H9 (cell line): ENCODE measurements at regions not wholly inside any gene's neighbourhood (a gene's known extent, or its start where the extent isn't known, plus 50 kb on each side); places are given as distances from the start of the nearest gene placed in this dataset.

Experiments used
- DNase-seq: peaks from one replicate; pipeline ENCODE4 v3.0.0-alpha.2; 2017
- H2AFZ ChIP-seq: one replicate; pipeline ENCODE4 v1.6.1; 2013; ENCODE audit warnings: mild to moderate bottlenecking, low read length, control low read depth, moderate library complexity
- H2AK5ac ChIP-seq: 2 replicates; pipeline ENCODE4 v1.6.1; 2013; ENCODE audit warnings: low read length, control low read depth, mixed read lengths; ENCODE audit not compliant: insufficient read length
- H2BK120ac ChIP-seq: one replicate; pipeline ENCODE4 v1.6.1; 2013; ENCODE audit warnings: low read depth, mild to moderate bottlenecking, low read length, control low read depth, inconsistent platforms; ENCODE audit not compliant: poor library complexity, severe bottlenecking
- H2BK12ac ChIP-seq: 2 replicates; pipeline ENCODE4 v1.6.1; 2013; ENCODE audit warnings: low read length, control low read depth, mixed read lengths, low read depth; ENCODE audit not compliant: insufficient read length
- H2BK15ac ChIP-seq: 2 replicates; pipeline ENCODE4 v1.6.1; 2013; ENCODE audit warnings: low read depth, low read length, control low read depth
- H2BK20ac ChIP-seq: one replicate; pipeline ENCODE4 v1.6.1; 2013; ENCODE audit warnings: low read depth, mild to moderate bottlenecking, low read length, control low read depth, inconsistent platforms; ENCODE audit not compliant: poor library complexity, severe bottlenecking
- H2BK5ac ChIP-seq: 2 replicates; pipeline ENCODE4 v1.6.1; 2013; ENCODE audit warnings: low read length, control low read depth, mixed read lengths; ENCODE audit not compliant: insufficient read length
- H3K14ac ChIP-seq: 2 replicates; pipeline ENCODE4 v1.6.1; 2013; ENCODE audit warnings: low read length, control low read depth; ENCODE audit not compliant: insufficient read depth
- H3K18ac ChIP-seq: 2 replicates; pipeline ENCODE4 v1.6.1; 2013; ENCODE audit warnings: low read depth, mild to moderate bottlenecking, mixed read lengths, low read length, control low read depth; ENCODE audit not compliant: insufficient read length
- H3K23ac ChIP-seq: 2 replicates; pipeline ENCODE4 v1.6.1; 2013; ENCODE audit warnings: low read length, control low read depth, mixed read lengths, low read depth; ENCODE audit not compliant: insufficient read length
- H3K23me2 ChIP-seq: 2 replicates; pipeline ENCODE4 v1.6.1; 2013; ENCODE audit warnings: low read depth, mild to moderate bottlenecking, mixed read lengths, low read length, control low read depth; ENCODE audit not compliant: insufficient read length, poor library complexity, severe bottlenecking
- H3K27ac ChIP-seq: 2 replicates; pipeline ENCODE4 v1.5.1; 2013; ENCODE audit warnings: low read length, control low read depth, mixed read lengths, low read depth; ENCODE audit not compliant: insufficient read length
- H3K27me3 ChIP-seq: 2 replicates; pipeline ENCODE4 v1.6.1; 2013; ENCODE audit warnings: low read length, control low read depth, inconsistent platforms; ENCODE audit not compliant: insufficient read depth
- H3K4ac ChIP-seq: 2 replicates; pipeline ENCODE4 v1.6.1; 2013; ENCODE audit warnings: low read depth, mild to moderate bottlenecking, control low read depth, inconsistent platforms, low read length, moderate library complexity
- H3K4me1 ChIP-seq: 2 replicates; pipeline ENCODE4 v1.6.1; 2013; ENCODE audit warnings: low read length, control low read depth, inconsistent platforms; ENCODE audit not compliant: insufficient read depth
- H3K4me2 ChIP-seq: 2 replicates; pipeline ENCODE4 v1.6.1; 2013; ENCODE audit warnings: low read length, control low read depth, mixed read lengths; ENCODE audit not compliant: insufficient read length, insufficient read depth
- H3K56ac ChIP-seq: 2 replicates; pipeline ENCODE4 v1.6.1; 2013; ENCODE audit warnings: low read depth, mild to moderate bottlenecking, mixed read lengths, low read length, control low read depth; ENCODE audit not compliant: insufficient read length
- H3K79me1 ChIP-seq: 2 replicates; pipeline ENCODE4 v1.6.1; 2013; ENCODE audit warnings: low read depth, mild to moderate bottlenecking, moderate library complexity, low read length, control low read depth, inconsistent platforms; ENCODE audit not compliant: insufficient read depth, poor library complexity, severe bottlenecking
- H3K79me2 ChIP-seq: 2 replicates; pipeline ENCODE4 v1.6.1; 2013; ENCODE audit warnings: low read length, control low read depth, inconsistent platforms; ENCODE audit not compliant: insufficient read depth
- H3K9ac ChIP-seq: 2 replicates; pipeline ENCODE4 v1.6.1; 2013; ENCODE audit warnings: low read length, control low read depth, mixed read lengths; ENCODE audit not compliant: insufficient read length; ENCODE audit errors: extremely low read depth
- H3K9me3 ChIP-seq: one replicate; pipeline ENCODE4 v1.6.1; 2013; ENCODE audit warnings: low read depth, low read length, inconsistent platforms; ENCODE audit not compliant: control insufficient read depth
- H3T11ph ChIP-seq: one replicate; pipeline ENCODE4 v1.6.1; 2013; ENCODE audit warnings: mild to moderate bottlenecking, low read length, control low read depth, inconsistent platforms
- H4K20me1 ChIP-seq: one replicate; pipeline ENCODE4 v1.6.1; 2013; ENCODE audit not compliant: control insufficient read depth, insufficient read length, insufficient read depth
- H4K5ac ChIP-seq: 2 replicates; pipeline ENCODE4 v1.6.1; 2013; ENCODE audit warnings: low read depth, mild to moderate bottlenecking, mixed read lengths, low read length, control low read depth; ENCODE audit not compliant: insufficient read length
- H4K8ac ChIP-seq: replicated peaks from 2 replicates; pipeline ENCODE4 v1.6.1; 2013; ENCODE audit warnings: low read length, control low read depth, mixed read lengths, low read depth; ENCODE audit not compliant: insufficient read length
- H4K91ac ChIP-seq: 2 replicates; pipeline ENCODE4 v1.6.1; 2013; ENCODE audit warnings: low read depth, mild to moderate bottlenecking, moderate library complexity, mixed read lengths, low read length, control low read depth; ENCODE audit not compliant: insufficient read length
- H3K27ac Mint-ChIP-seq, 3 experiments: 2 replicates in 2 of 3; 3 replicates in 1 of 3; pipeline ENCODE4 v1.8.0; 2020 to 2021; ENCODE audit warnings: mixed read lengths in 3 of 3, mild to moderate bottlenecking in 1 of 3, moderate library complexity in 1 of 3
- H3K27me3 Mint-ChIP-seq: 2 replicates; pipeline ENCODE4 v1.8.0; 2021; ENCODE audit warnings: low read depth, mild to moderate bottlenecking, moderate library complexity, mixed read lengths
- H3K36me3 Mint-ChIP-seq, 3 experiments: 2 replicates in 2 of 3; 3 replicates in 1 of 3; pipeline ENCODE4 v1.8.0; 2020 to 2021; ENCODE audit warnings: low read depth in 3 of 3, mixed read lengths in 3 of 3; ENCODE audit not compliant: insufficient read depth in 1 of 3
- H3K4me1 Mint-ChIP-seq, 2 experiments: 2 replicates each; pipeline ENCODE4 v1.8.0; 2020; ENCODE audit warnings: mixed read lengths in 2 of 2
- H3K4me3 Mint-ChIP-seq, 2 experiments: 2 replicates in 1 of 2; 3 replicates in 1 of 2; pipeline ENCODE4 v1.8.0; 2020 to 2021; ENCODE audit warnings: mild to moderate bottlenecking in 2 of 2, mixed read lengths in 2 of 2, moderate library complexity in 1 of 2
- H3K9me3 Mint-ChIP-seq, 2 experiments: 2 replicates in 1 of 2; 3 replicates in 1 of 2; pipeline ENCODE4 v1.8.0; 2020; ENCODE audit warnings: mild to moderate bottlenecking in 2 of 2, mixed read lengths in 2 of 2, moderate library complexity in 1 of 2
- CTCF ChIP-seq: fragments of 200-600 bp; sonication (generic); conservative IDR thresholded peaks from 3 replicates; pipeline ENCODE4 v1.8.0; 2021; ENCODE audit warnings: antibody characterized with exemption, mild to moderate bottlenecking
- WGBS: extraction: QIAGEN DNeasy Blood & Tissue Kit; methylation state at CpG from one replicate; pipeline ENCODE4 v1.1.7; 2013; ENCODE audit warnings: missing lambda C conversion rate, low lambda C conversion rate, mixed read lengths; ENCODE audit not compliant: insufficient read length; ENCODE audit errors: extremely low coverage; 5-methylcytosine and 5-hydroxymethylcytosine counted together

GRCh38 chr14:86602263-86602662 lies 1072.3 kb downstream of the FLRT2 start:
- H3K4me1 ChIP-seq, result no peaks in the 10 kb centered on the region
- H3K18ac ChIP-seq, result no peak overlapping the region
- H2AFZ ChIP-seq, result no peak overlapping the region
- no peak overlapping the region for H2BK12ac ChIP-seq
- no peaks in the 10 kb centered on the region for H3K23me2 ChIP-seq
- H4K8ac ChIP-seq, result no peak overlapping the region
- no peak overlapping the region for H3K9ac ChIP-seq
- Mint-ChIP-seq H3K4me3 (no peak overlapping the region), H3K27ac (no peak overlapping the region), H3K4me1 (no peaks in the 10 kb centered on the region), H3K27me3 (no peaks in the 10 kb centered on the region), H3K36me3 (no peaks in the 10 kb centered on the region), H3K9me3 (no peaks in the 10 kb centered on the region)
- no peak for TF ChIP-seq CTCF
- H3K79me1 ChIP-seq, result no peaks in the 10 kb centered on the region
- H3K4ac ChIP-seq, result no peak overlapping the region
- no peak overlapping the region for H4K5ac ChIP-seq
- no peak overlapping the region for H2AK5ac ChIP-seq
- H2BK20ac ChIP-seq, result no peak overlapping the region
- DNase-seq, result no peak
- no peak overlapping the region for H2BK5ac ChIP-seq
- H3K9me3 ChIP-seq, result no peaks in the 10 kb centered on the region
- no CpG with 5 or more reads among the region's 3 CpGs for WGBS
- no peak overlapping the region for H2BK120ac ChIP-seq
- H3K23ac ChIP-seq, result no peak overlapping the region
- H3K27ac ChIP-seq, result no peak overlapping the region
- H3T11ph ChIP-seq, result no peak overlapping the region
- H2BK15ac ChIP-seq, result no peak overlapping the region
- H3K27me3 ChIP-seq, result no peaks in the 10 kb centered on the region
- H3K14ac ChIP-seq, result no peak overlapping the region
- H4K20me1 ChIP-seq, result no peaks in the 10 kb centered on the region
- H3K56ac ChIP-seq, result no peak overlapping the region
- H3K79me2 ChIP-seq, result no peaks in the 10 kb centered on the region
- no peak overlapping the region for H4K91ac ChIP-seq
- H3K4me2 ChIP-seq, result no peak overlapping the region
